ENCODE measurements at regions not wholly inside any gene's neighbourhood (a gene's known extent, or its start where the extent isn't known, plus 50 kb on each side); places are given as distances from the start of the nearest gene placed in this dataset.

DNA sequence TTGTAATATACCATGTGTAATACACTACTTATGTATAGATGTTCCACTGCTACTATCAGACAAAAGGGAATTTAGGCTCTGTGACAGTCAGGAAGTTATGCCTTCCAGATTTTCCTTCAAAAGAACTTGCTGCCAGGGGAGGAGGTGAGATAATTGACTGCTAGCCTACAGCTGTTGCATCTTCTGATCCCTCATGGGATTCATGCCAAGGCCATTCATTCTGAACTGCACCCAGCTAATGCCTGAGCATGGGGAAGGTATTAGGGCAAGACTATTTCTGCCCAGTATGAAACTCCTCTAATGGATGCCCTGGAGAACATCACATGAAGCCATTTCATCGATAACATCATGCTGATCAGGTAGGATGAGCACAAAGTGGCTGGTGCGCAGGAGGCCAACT, 746.5 kb upstream of the ZNF608 start:
- H3K27me3 ChIP-seq (ENCODE audit: control insufficient read depth, insufficient read depth, low read length), result no peaks in the 10 kb centered on the region
- H3K4me1 ChIP-seq (ENCODE audit: control insufficient read depth, insufficient read depth, low read length), result peaks cover 8% of the 10 kb centered on the region
- H3K36me3 ChIP-seq (ENCODE audit: control insufficient read depth, insufficient read depth, low read length), result no peaks in the 10 kb centered on the region
- WGBS (ENCODE audit: insufficient coverage), result no CpG with 5 or more reads among the region's 2 CpGs
- H3K9me3 ChIP-seq (replicated peaks; ENCODE audit: control insufficient read depth, low read depth, low read length), result peaks cover 3% of the 10 kb centered on the region
- H3K27ac ChIP-seq (ENCODE audit: low read length), result no peak overlapping the region
- no peak overlapping the region for H3K4me3 ChIP-seq (ENCODE audit: low read length)
- peak; percentile 79 for DNase-seq

DNA sequence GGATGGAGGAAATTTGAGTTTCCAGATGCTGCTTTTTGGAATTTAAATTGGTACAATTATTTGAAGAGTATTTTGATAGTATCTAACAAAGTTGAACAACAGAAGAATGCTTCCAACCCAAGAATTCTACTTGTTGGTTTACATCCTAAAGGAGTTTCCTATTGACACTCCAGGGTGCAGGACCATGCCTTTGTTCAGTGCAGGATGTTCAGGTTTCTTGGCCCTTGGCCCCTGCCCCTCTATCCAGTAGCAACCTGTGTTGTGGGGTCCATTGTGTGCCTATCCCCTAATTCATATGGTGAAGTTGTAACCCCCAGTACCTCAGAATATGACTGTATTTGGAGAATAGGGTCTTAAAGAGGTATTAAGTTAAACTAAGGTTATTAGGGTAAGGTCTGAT, 750.0 kb upstream of the ZNF608 start:
- H3K4me1 ChIP-seq (ENCODE audit: control insufficient read depth, insufficient read depth, low read length), result peaks cover 5% of the 10 kb centered on the region
- H3K27me3 ChIP-seq (ENCODE audit: control insufficient read depth, insufficient read depth, low read length), result no peaks in the 10 kb centered on the region
- H3K9me3 ChIP-seq (replicated peaks; ENCODE audit: control insufficient read depth, low read depth, low read length), result peaks cover 3% of the 10 kb centered on the region
- H3K27ac ChIP-seq (ENCODE audit: low read length), result no peak overlapping the region
- H3K4me3 ChIP-seq (ENCODE audit: low read length), result no peak overlapping the region
- no peak for DNase-seq
- no peaks in the 10 kb centered on the region for H3K36me3 ChIP-seq (ENCODE audit: control insufficient read depth, insufficient read depth, low read length)

DNA sequence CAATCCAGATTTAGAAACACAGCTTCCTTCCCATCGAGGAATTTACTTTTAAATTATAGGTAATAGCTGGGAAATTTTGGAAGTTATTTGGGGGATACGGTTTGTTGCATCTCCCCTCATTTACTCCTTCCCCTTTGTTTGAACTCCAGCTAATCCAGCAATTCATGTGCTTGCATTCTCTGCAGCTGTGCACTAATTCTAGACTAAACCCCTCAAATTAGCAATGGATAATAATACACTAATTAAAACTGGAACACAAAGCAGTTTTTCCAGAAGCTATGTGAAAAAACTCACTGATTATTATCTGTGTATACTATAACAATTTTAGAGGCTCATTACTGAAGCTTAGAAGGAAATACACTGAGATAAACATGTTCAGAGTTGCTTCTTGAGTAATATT, 751.2 kb upstream of the ZNF608 start:
- no CpG with 5 or more reads among the region's 2 CpGs for WGBS (ENCODE audit: insufficient coverage)
- H3K36me3 ChIP-seq (ENCODE audit: control insufficient read depth, insufficient read depth, low read length), result no peaks in the 10 kb centered on the region
- DNase-seq, result peak; percentile 26
- H3K27me3 ChIP-seq (ENCODE audit: control insufficient read depth, insufficient read depth, low read length), result no peaks in the 10 kb centered on the region
- no peak overlapping the region for H3K27ac ChIP-seq (ENCODE audit: low read length)
- peaks cover 3% of the 10 kb centered on the region for H3K4me1 ChIP-seq (ENCODE audit: control insufficient read depth, insufficient read depth, low read length)
- peaks cover 3% of the 10 kb centered on the region for H3K9me3 ChIP-seq (replicated peaks; ENCODE audit: control insufficient read depth, low read depth, low read length)
- H3K4me3 ChIP-seq (ENCODE audit: low read length), result no peak overlapping the region

DNA sequence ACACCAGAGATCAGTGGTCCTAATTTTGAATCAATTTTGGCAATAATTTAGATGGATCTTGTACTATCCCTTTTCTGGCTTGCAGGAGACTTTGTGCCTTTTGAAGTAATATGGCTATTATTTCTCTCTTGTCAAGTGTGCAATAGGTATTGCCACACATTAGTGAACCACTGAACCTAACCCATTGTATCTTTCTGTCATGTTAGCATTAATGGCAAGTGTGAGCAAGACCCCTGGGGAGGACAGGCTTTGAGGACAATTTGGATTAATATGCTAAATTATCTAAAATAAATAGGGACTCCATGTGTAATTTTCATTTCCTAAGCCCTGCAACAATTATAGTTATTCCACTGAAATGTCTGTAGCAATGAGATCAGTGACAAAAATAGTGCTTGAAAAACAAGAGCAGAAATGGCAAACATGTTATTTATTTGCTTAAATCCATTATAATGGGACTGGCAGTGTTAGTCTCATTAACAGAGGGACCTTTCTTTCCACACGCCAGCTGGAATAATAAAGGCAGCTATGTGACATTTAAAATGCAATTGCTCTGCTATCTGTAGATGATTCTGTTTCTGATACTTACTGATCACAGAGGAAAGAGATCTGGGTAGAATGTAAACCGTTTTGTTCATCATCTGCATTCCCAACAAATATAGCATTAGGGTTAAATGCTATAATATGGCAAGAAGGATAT, 753.3 kb upstream of the ZNF608 start:
- no peak for DNase-seq
- Histone ChIP-seq H3K27ac (ENCODE audit: low read length) (no peak overlapping the region), H3K4me1 (ENCODE audit: control insufficient read depth, insufficient read depth, low read length) (no peaks in the 10 kb centered on the region), H3K36me3 (ENCODE audit: control insufficient read depth, insufficient read depth, low read length) (no peaks in the 10 kb centered on the region), H3K4me3 (ENCODE audit: low read length) (no peak overlapping the region), H3K9me3 (replicated peaks; ENCODE audit: control insufficient read depth, low read depth, low read length) (no peaks in the 10 kb centered on the region), H3K27me3 (ENCODE audit: control insufficient read depth, insufficient read depth, low read length) (no peaks in the 10 kb centered on the region)
- WGBS (ENCODE audit: insufficient coverage), result no CpG with 5 or more reads among the region's 2 CpGs

DNA sequence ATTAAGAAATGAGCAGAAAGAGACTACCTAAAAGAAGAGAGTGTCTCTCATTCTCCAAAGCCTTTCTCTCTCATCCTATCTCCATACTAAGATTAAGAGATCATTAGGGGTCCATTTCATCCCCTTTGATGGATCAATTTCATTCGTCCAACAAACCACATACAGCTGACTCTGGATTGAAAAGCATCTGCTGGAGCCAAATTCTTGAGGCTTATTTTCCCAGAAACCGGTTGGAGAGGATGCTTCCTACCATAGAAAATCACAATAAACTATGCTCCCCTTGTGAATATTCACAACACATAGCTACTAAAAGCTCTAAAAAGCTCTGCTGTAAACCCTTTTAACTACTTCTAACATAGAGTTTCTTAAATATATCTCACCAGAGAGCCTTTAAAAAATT, 755.0 kb upstream of the ZNF608 start:
- Histone ChIP-seq H3K27me3 (ENCODE audit: control insufficient read depth, insufficient read depth, low read length) (no peaks in the 10 kb centered on the region), H3K36me3 (ENCODE audit: control insufficient read depth, insufficient read depth, low read length) (no peaks in the 10 kb centered on the region), H3K27ac (ENCODE audit: low read length) (no peak overlapping the region), H3K4me3 (ENCODE audit: low read length) (no peak overlapping the region), H3K4me1 (ENCODE audit: control insufficient read depth, insufficient read depth, low read length) (no peaks in the 10 kb centered on the region), H3K9me3 (replicated peaks; ENCODE audit: control insufficient read depth, low read depth, low read length) (no peaks in the 10 kb centered on the region)
- WGBS (ENCODE audit: insufficient coverage), result 10% methylated on average over 2 of the region's 2 CpGs
- DNase-seq, result peak; percentile 80

DNA sequence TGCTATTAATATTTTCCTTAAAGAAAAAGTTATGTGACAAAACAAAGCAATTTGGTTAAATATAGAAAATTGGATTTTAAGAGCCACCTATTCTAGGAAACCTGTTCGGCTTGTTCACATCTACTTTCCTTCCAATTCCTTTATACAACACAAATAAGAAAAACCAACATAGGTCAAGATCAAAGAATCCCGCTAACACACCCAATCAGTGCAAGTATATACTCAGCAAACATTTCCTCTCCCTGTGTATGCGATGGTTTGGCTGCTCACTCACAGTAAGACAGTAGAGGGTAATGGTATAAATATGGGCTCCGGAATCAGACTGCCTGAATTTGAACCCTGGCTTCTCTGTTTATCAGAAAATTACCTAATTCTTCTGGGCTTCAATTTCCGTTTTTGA, 757.5 kb upstream of the ZNF608 start:
- Histone ChIP-seq H3K4me1 (ENCODE audit: control insufficient read depth, insufficient read depth, low read length) (no peaks in the 10 kb centered on the region), H3K27ac (ENCODE audit: low read length) (no peak overlapping the region), H3K27me3 (ENCODE audit: control insufficient read depth, insufficient read depth, low read length) (no peaks in the 10 kb centered on the region), H3K36me3 (ENCODE audit: control insufficient read depth, insufficient read depth, low read length) (no peaks in the 10 kb centered on the region), H3K4me3 (ENCODE audit: low read length) (no peak overlapping the region), H3K9me3 (replicated peaks; ENCODE audit: control insufficient read depth, low read depth, low read length) (no peaks in the 10 kb centered on the region)
- no peak for DNase-seq
- WGBS (ENCODE audit: insufficient coverage), result no CpG with 5 or more reads among the region's 5 CpGs

DNA sequence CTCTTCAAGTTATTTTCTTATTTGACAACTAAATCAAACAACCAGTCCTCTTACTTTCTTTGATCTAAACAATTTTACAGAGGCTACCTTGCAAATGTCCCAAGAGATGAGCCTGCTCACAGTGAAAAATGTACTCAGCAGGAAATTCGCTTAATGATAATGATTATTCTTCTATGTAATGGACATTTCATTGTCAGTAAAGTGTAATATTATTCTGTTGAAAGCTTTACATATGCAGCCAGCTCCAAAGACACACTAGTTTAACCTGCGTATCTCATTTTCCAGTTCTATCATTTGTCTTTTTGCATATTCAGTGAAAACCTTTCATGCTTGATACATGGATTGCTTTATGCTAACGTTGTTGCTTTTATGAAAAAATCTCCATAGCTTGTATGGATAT, 758.7 kb upstream of the ZNF608 start:
- H3K4me1 ChIP-seq (ENCODE audit: control insufficient read depth, insufficient read depth, low read length), result no peaks in the 10 kb centered on the region

DNA sequence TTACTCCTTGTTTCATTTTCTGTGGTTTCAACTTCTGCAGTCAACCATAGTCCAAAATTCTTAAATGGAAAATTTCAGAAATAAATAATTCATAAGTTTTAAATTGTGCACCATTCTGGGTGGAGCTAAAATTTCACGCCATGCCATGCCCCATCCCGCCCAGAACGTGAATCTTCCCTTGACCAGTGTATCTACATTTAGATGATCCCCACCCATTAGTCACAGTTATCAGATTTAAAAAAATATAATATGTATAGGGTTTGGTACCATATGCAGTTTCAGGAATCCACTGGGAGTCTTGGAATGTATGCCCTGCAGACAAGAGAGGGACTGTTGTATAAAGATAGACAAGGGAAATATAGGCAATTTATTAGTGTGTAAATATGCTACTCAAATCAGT, 759.7 kb upstream of the ZNF608 start:
- H3K4me3 ChIP-seq (ENCODE audit: low read length), result no peak overlapping the region
- no peak for DNase-seq
- WGBS (ENCODE audit: insufficient coverage), result no CpG with 5 or more reads among the region's 3 CpGs
- no peak overlapping the region for H3K27ac ChIP-seq (ENCODE audit: low read length)
- no peaks in the 10 kb centered on the region for H3K9me3 ChIP-seq (replicated peaks; ENCODE audit: control insufficient read depth, low read depth, low read length)
- H3K4me1 ChIP-seq (ENCODE audit: control insufficient read depth, insufficient read depth, low read length), result no peaks in the 10 kb centered on the region
- no peaks in the 10 kb centered on the region for H3K36me3 ChIP-seq (ENCODE audit: control insufficient read depth, insufficient read depth, low read length)
- no peaks in the 10 kb centered on the region for H3K27me3 ChIP-seq (ENCODE audit: control insufficient read depth, insufficient read depth, low read length)

More for the DNA sequence above, 758.7 kb upstream of the ZNF608 start:
- WGBS (ENCODE audit: insufficient coverage), result no CpG with 5 or more reads among the region's 3 CpGs
- Histone ChIP-seq H3K9me3 (replicated peaks; ENCODE audit: control insufficient read depth, low read depth, low read length) (no peaks in the 10 kb centered on the region), H3K27ac (ENCODE audit: low read length) (no peak overlapping the region), H3K27me3 (ENCODE audit: control insufficient read depth, insufficient read depth, low read length) (no peaks in the 10 kb centered on the region), H3K4me3 (ENCODE audit: low read length) (no peak overlapping the region), H3K36me3 (ENCODE audit: control insufficient read depth, insufficient read depth, low read length) (no peaks in the 10 kb centered on the region)
- DNase-seq, result no peak

DNA sequence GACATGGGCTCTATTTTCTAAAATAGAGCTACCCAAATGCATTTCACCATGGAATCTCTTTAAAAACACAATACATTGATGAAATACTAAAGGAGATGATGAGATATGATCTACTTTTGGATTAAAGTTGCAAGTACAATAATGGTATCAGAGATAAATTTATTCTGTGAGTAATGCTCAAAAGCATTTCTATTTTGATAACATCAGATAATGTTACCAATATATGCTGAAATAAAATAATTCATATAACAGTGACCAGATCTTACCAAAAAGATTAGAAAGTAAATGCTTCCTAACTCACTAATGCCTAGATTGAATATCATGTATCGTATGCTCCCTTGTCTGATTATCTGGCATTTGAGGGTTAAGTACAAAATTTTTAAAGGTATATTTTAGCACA, 761.8 kb upstream of the ZNF608 start:
- H3K27ac ChIP-seq (ENCODE audit: low read length), result no peak overlapping the region
- H3K4me3 ChIP-seq (ENCODE audit: low read length), result no peak overlapping the region
- H3K4me1 ChIP-seq (ENCODE audit: control insufficient read depth, insufficient read depth, low read length), result no peaks in the 10 kb centered on the region
- H3K36me3 ChIP-seq (ENCODE audit: control insufficient read depth, insufficient read depth, low read length), result no peaks in the 10 kb centered on the region
- WGBS (ENCODE audit: insufficient coverage), result no CpG with 5 or more reads among the region's 1 CpG
- no peaks in the 10 kb centered on the region for H3K27me3 ChIP-seq (ENCODE audit: control insufficient read depth, insufficient read depth, low read length)
- H3K9me3 ChIP-seq (replicated peaks; ENCODE audit: control insufficient read depth, low read depth, low read length), result no peaks in the 10 kb centered on the region
- no peak for DNase-seq

DNA sequence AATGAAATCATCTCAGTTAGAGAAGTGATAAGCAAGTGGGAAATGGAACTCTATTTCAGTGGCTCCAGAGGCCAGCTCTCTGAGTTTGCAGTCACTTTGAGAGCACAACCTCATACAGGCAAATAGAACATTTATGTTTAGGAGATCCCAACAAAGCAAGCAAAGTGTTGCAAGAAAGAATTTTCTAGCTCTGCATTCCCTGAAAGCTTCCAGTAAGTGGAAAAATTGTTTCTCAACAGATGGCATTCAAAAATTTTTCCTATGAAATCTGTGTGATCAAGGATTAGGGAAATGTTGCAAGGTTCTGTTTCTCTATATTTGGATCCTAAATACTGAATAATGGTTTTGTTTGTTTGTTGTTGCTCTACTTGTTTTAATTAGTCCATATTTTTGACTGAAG, 764.2 kb upstream of the ZNF608 start:
- DNase-seq, result peak; percentile 11
- Histone ChIP-seq H3K27ac (ENCODE audit: low read length) (no peak overlapping the region), H3K36me3 (ENCODE audit: control insufficient read depth, insufficient read depth, low read length) (no peaks in the 10 kb centered on the region), H3K4me3 (ENCODE audit: low read length) (no peak overlapping the region), H3K27me3 (ENCODE audit: control insufficient read depth, insufficient read depth, low read length) (no peaks in the 10 kb centered on the region), H3K9me3 (replicated peaks; ENCODE audit: control insufficient read depth, low read depth, low read length) (no peaks in the 10 kb centered on the region), H3K4me1 (ENCODE audit: control insufficient read depth, insufficient read depth, low read length) (no peaks in the 10 kb centered on the region)

DNA sequence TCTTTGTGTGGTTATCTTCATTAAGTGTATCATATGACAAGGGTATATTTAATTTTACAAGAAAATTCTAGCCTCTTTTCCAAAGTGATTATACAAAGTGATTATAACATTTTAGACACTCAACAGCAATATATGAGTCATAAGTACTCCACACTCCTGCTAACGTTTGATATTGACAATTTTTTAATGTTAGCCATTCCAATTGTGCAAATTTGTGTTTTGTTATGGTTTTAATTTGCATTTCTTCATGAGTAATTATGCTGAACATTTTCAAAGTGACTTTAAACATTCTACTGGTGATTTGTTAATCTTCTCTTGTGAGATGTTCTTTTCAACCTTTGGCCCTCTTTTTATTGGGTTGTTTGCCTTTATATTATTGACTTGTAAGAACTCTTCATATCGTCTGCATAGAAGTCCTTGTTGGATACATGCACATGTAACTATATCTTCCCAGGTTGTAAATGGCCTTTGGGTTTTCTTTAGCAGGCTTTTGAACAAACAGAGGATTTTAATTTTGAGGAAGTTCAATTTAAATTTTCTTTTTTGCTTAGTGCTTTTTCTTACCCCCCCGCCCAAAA, 771.6 kb upstream of the ZNF608 start:
- DNase-seq, result no peak
- WGBS (ENCODE audit: insufficient coverage), result no CpG with 5 or more reads among the region's 3 CpGs
- H3K4me3 ChIP-seq (ENCODE audit: low read length), result no peak overlapping the region
- no peak overlapping the region for H3K27ac ChIP-seq (ENCODE audit: low read length)
- H3K4me1 ChIP-seq (ENCODE audit: control insufficient read depth, insufficient read depth, low read length), result no peaks in the 10 kb centered on the region
- H3K9me3 ChIP-seq (replicated peaks; ENCODE audit: control insufficient read depth, low read depth, low read length), result no peaks in the 10 kb centered on the region
- no peaks in the 10 kb centered on the region for H3K27me3 ChIP-seq (ENCODE audit: control insufficient read depth, insufficient read depth, low read length)
- no peaks in the 10 kb centered on the region for H3K36me3 ChIP-seq (ENCODE audit: control insufficient read depth, insufficient read depth, low read length)
